Neural cell (in vitro differentiated cells): ENCODE measurements at regions not wholly inside any gene's neighbourhood (a gene's known extent, or its start where the extent isn't known, plus 50 kb on each side); places are given as distances from the start of the nearest gene placed in this dataset.

Source experiments
- H2AFZ ChIP-seq: fragments of 200-600, 300-800 bp; sonication (generic), shearing (Covaris generic); 2 replicates; pipeline ENCODE4 v1.6.0; 2014; ENCODE audit warnings: low read depth, mild to moderate bottlenecking, antibody characterized with exemption, low read length, moderate library complexity
- H3F3A ChIP-seq: fragments of 200-600 bp; shearing (Covaris generic); 2 replicates; pipeline ENCODE4 v1.6.1; 2016; ENCODE audit warnings: mild to moderate bottlenecking, moderate library complexity, mixed read lengths, antibody characterized with exemption, low read length; ENCODE audit not compliant: insufficient read depth, poor library complexity, severe bottlenecking
- H3K27ac ChIP-seq: fragments of 200-600, 300-800 bp; sonication (generic), shearing (Covaris generic); 2 replicates; pipeline ENCODE4 v1.5.1; 2014; ENCODE audit warnings: mild to moderate bottlenecking, low read length, moderate library complexity
- H3K27me3 ChIP-seq: fragments of 300-800, 200-600 bp; sonication (generic), shearing (Covaris generic); 2 replicates; pipeline ENCODE4 v1.6.0; 2014; ENCODE audit warnings: mild to moderate bottlenecking, low read depth, low read length, moderate library complexity; ENCODE audit not compliant: insufficient read depth
- H3K36me3 ChIP-seq: fragments of 300-800, 200-600 bp; sonication (generic), shearing (Covaris generic); 2 replicates; pipeline ENCODE4 v1.5.1; 2014; ENCODE audit warnings: mild to moderate bottlenecking, antibody characterized with exemption, low read length, moderate library complexity; ENCODE audit not compliant: insufficient read depth
- H3K4me2 ChIP-seq: fragments of 300-800, 200-600 bp; sonication (generic), shearing (Covaris generic); 2 replicates; pipeline ENCODE4 v1.6.0; 2014; ENCODE audit warnings: mild to moderate bottlenecking, low read length
- H3K4me3 ChIP-seq: fragments of 300-800, 200-600 bp; sonication (generic), shearing (Covaris generic); 2 replicates; pipeline ENCODE4 v1.5.1; 2014; ENCODE audit warnings: mild to moderate bottlenecking, low read length, moderate library complexity
- H3K79me2 ChIP-seq: fragments of 200-600 bp; shearing (Covaris generic); replicated peaks from 2 replicates; pipeline ENCODE4 v1.6.0; 2014; ENCODE audit warnings: mild to moderate bottlenecking, low read length, moderate library complexity; ENCODE audit not compliant: insufficient read depth
- H3K9ac ChIP-seq: fragments of 300-800, 200-600 bp; sonication (generic), shearing (Covaris generic); 2 replicates; pipeline ENCODE4 v1.6.1; 2016; ENCODE audit warnings: mild to moderate bottlenecking, low read length, mixed read lengths
- H3K9me2 ChIP-seq: fragments of 200-600 bp; shearing (Covaris generic); 2 replicates; pipeline ENCODE4 v1.6.1; 2016; ENCODE audit warnings: mild to moderate bottlenecking, low read length, mixed read lengths; ENCODE audit not compliant: insufficient read depth
- H3K9me3 ChIP-seq: fragments of 200-600, 300-800 bp; sonication (generic), shearing (Covaris generic); 2 replicates; pipeline ENCODE4 v1.6.1; 2016; ENCODE audit warnings: mild to moderate bottlenecking, mixed run types, low read length, moderate library complexity, mixed read lengths
- H4K20me1 ChIP-seq: fragments of 200-600 bp; shearing (Covaris generic); 2 replicates; pipeline ENCODE4 v1.6.1; 2016; ENCODE audit warnings: mild to moderate bottlenecking, mixed run types; ENCODE audit not compliant: insufficient read depth
- EP300 ChIP-seq: fragments of 450-650 bp; conservative IDR thresholded peaks from 2 replicates; pipeline ENCODE4 v1.6.1; 2014; ENCODE audit warnings: antibody characterized with exemption, mild to moderate bottlenecking, moderate library complexity; ENCODE audit not compliant: poor library complexity, severe bottlenecking
- EZH2 ChIP-seq: fragments of 200-600, 300-800 bp; shearing (Covaris generic), sonication (generic); IDR thresholded peaks from 2 replicates; pipeline ENCODE4 v1.6.1; 2014; ENCODE audit warnings: antibody characterized with exemption, low read length, borderline replicate concordance, mild to moderate bottlenecking; ENCODE audit not compliant: insufficient read depth, poor library complexity, severe bottlenecking
- MXI1 ChIP-seq: fragments of 450-650 bp; conservative IDR thresholded peaks from 2 replicates; pipeline ENCODE4 v1.6.1; 2014; ENCODE audit warnings: antibody characterized with exemption, mild to moderate bottlenecking; ENCODE audit not compliant: poor library complexity, severe bottlenecking
- POLR2AphosphoS5 ChIP-seq: IDR thresholded peaks from 2 replicates; pipeline ENCODE4 v1.6.1; 2012
- RAD21 ChIP-seq: fragments of 450-650 bp; conservative IDR thresholded peaks from 2 replicates; pipeline ENCODE4 v1.6.1; 2014; ENCODE audit warnings: antibody characterized with exemption, mild to moderate bottlenecking, moderate library complexity
- SMC3 ChIP-seq: fragments of 450-650 bp; conservative IDR thresholded peaks from 2 replicates; pipeline ENCODE4 v1.6.1; 2014; ENCODE audit warnings: antibody characterized with exemption, mild to moderate bottlenecking, moderate library complexity; ENCODE audit not compliant: poor library complexity
- TAF1 ChIP-seq: IDR thresholded peaks from 2 replicates; pipeline ENCODE4 v1.6.1; 2012; ENCODE audit warnings: low read depth
- TF ChIP-seq, protein P1 (sequence below): fragments of 450-650 bp; IDR thresholded peaks from 2 replicates; pipeline ENCODE4 v1.5.1; 2014; ENCODE audit warnings: antibody characterized with exemption, mild to moderate bottlenecking, moderate library complexity; ENCODE audit not compliant: poor library complexity, severe bottlenecking
- TF ChIP-seq, protein P2 (sequence below): IDR thresholded peaks from 2 replicates; pipeline ENCODE4 v1.6.1; 2012; ENCODE audit warnings: borderline replicate concordance

DNA sequence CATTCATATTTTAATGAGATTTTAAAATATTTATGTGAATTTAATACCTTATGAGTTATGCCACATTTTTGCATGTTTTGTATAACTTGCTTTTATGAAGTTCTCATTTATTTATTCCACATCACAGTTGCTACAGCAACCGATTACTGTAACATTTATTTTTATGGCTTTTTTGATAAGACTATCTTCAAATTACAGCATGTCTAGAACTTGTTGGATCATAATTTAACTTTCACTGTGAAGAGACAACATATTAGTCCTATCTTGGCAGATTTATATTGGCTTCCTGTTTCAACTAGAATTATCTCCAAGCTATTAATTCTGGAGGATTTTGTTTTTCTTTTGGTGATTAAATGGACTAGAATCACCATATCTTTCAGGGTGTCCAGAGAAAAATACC, 793.7 kb upstream of the SLITRK5 start:
- H3K27ac ChIP-seq, result no peak overlapping the region
- no peaks in the 10 kb centered on the region for H3K9me3 ChIP-seq
- no peaks in the 10 kb centered on the region for H3F3A ChIP-seq
- H2AFZ ChIP-seq, result no peak overlapping the region
- no peaks in the 10 kb centered on the region for H3K9me2 ChIP-seq
- H3K9ac ChIP-seq, result no peak overlapping the region
- H3K27me3 ChIP-seq, result no peaks in the 10 kb centered on the region
- H3K4me2 ChIP-seq, result no peak overlapping the region
- no peaks in the 10 kb centered on the region for H3K79me2 ChIP-seq
- no peak overlapping the region for H3K4me3 ChIP-seq
- no peaks in the 10 kb centered on the region for H4K20me1 ChIP-seq
- H3K36me3 ChIP-seq, result no peaks in the 10 kb centered on the region
- no peak for TF ChIP-seq RAD21
- TF ChIP-seq EZH2, result no peak
- TF ChIP-seq EP300, result no peak
- TF ChIP-seq, protein P1, sequence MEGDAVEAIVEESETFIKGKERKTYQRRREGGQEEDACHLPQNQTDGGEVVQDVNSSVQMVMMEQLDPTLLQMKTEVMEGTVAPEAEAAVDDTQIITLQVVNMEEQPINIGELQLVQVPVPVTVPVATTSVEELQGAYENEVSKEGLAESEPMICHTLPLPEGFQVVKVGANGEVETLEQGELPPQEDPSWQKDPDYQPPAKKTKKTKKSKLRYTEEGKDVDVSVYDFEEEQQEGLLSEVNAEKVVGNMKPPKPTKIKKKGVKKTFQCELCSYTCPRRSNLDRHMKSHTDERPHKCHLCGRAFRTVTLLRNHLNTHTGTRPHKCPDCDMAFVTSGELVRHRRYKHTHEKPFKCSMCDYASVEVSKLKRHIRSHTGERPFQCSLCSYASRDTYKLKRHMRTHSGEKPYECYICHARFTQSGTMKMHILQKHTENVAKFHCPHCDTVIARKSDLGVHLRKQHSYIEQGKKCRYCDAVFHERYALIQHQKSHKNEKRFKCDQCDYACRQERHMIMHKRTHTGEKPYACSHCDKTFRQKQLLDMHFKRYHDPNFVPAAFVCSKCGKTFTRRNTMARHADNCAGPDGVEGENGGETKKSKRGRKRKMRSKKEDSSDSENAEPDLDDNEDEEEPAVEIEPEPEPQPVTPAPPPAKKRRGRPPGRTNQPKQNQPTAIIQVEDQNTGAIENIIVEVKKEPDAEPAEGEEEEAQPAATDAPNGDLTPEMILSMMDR, result no peak
- no peak for TF ChIP-seq TAF1

DNA sequence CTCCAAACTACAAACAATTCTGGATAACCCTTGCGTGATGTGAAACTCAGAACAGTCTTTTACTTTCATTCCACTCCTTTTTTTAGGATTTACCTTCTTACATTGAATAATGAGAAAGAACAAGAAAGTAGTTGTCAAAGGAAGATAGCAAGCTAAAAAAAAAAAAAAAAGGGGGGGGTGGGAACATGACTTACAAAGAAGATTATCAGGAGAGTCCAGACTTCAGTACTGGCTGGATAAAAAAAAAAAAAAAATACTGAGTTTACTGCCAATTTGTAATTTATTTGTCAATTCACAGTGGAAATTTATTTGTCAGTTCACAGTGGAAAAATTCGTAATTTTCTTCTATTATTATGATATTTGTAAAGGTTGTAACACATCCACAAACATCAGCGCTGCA, 792.4 kb upstream of the SLITRK5 start:
- no peak for TF ChIP-seq SMC3
- no peak for TF ChIP-seq MXI1
- TF ChIP-seq POLR2AphosphoS5, result no peak
- Histone ChIP-seq H3K4me3 (no peak overlapping the region), H3K9me3 (no peaks in the 10 kb centered on the region)

DNA sequence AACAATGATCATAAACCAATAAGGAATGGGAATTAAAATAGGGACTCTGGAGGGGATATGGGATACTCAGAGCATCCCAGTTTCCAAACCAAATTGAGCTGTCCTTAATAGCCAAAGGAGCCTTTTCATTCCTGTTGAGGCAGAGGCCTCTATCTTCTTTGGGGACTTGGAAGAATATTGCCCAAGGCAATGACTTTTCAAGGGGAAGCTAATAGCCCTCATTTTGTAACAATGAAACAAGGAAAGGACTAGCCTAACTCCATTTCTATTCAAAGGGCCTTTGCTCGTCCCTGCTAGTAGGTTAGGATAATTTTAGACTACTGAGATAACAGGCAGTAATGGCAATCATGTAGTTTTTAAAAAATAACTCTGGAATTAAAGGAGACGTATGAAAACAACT, 789.8 kb upstream of the SLITRK5 start:
- Histone ChIP-seq H2AFZ (no peak overlapping the region), H3K27ac (no peak overlapping the region), H3K27me3 (no peaks in the 10 kb centered on the region), H3K9me3 (no peaks in the 10 kb centered on the region), H3K9ac (no peak overlapping the region), H3K4me2 (no peak overlapping the region), H3F3A (no peaks in the 10 kb centered on the region), H3K4me3 (no peak overlapping the region), H3K9me2 (no peaks in the 10 kb centered on the region), H3K36me3 (no peaks in the 10 kb centered on the region), H4K20me1 (no peaks in the 10 kb centered on the region), H3K79me2 (no peaks in the 10 kb centered on the region)
- TF ChIP-seq SMC3, result no peak
- TF ChIP-seq EP300, result no peak
- TF ChIP-seq MXI1, result no peak

More for the DNA sequence above, 792.4 kb upstream of the SLITRK5 start:
- Histone ChIP-seq H3K27ac (no peak overlapping the region), H2AFZ (no peak overlapping the region), H3K9me2 (no peaks in the 10 kb centered on the region), H3K27me3 (no peaks in the 10 kb centered on the region), H3K36me3 (no peaks in the 10 kb centered on the region), H3K4me2 (no peak overlapping the region), H3K9ac (no peak overlapping the region), H3K79me2 (no peaks in the 10 kb centered on the region), H4K20me1 (no peaks in the 10 kb centered on the region), H3F3A (no peaks in the 10 kb centered on the region)

DNA sequence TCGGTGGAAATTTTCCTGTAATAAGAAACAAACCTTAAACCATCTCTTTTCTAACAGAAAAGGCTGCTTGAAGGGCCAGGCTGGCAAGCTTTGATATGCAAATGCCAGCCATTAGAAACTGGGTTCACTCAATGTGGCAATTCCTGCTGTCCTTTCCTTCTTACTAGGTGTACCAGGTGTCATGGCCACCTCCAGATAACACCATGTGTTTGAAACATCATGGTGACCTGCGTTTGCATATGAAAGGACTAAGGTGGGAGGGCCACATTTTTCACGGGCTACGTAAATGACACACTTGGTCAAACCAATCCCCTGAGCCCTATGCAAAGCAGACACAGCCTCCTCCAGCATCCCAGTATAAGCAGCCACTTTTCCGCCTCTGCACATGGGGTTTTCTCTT, 789.1 kb upstream of the SLITRK5 start:
- Histone ChIP-seq H3K9me3 (no peaks in the 10 kb centered on the region), H3F3A (no peaks in the 10 kb centered on the region), H3K27me3 (no peaks in the 10 kb centered on the region), H3K9me2 (no peaks in the 10 kb centered on the region), H3K9ac (no peak overlapping the region), H2AFZ (no peak overlapping the region), H3K36me3 (no peaks in the 10 kb centered on the region), H3K4me2 (no peak overlapping the region), H4K20me1 (no peaks in the 10 kb centered on the region), H3K27ac (no peak overlapping the region), H3K79me2 (no peaks in the 10 kb centered on the region), H3K4me3 (no peak overlapping the region)
- TF ChIP-seq MXI1, result no peak
- no peak for TF ChIP-seq TAF1
- no peak for TF ChIP-seq RAD21
- TF ChIP-seq POLR2AphosphoS5, result no peak
- TF ChIP-seq, protein P2, sequence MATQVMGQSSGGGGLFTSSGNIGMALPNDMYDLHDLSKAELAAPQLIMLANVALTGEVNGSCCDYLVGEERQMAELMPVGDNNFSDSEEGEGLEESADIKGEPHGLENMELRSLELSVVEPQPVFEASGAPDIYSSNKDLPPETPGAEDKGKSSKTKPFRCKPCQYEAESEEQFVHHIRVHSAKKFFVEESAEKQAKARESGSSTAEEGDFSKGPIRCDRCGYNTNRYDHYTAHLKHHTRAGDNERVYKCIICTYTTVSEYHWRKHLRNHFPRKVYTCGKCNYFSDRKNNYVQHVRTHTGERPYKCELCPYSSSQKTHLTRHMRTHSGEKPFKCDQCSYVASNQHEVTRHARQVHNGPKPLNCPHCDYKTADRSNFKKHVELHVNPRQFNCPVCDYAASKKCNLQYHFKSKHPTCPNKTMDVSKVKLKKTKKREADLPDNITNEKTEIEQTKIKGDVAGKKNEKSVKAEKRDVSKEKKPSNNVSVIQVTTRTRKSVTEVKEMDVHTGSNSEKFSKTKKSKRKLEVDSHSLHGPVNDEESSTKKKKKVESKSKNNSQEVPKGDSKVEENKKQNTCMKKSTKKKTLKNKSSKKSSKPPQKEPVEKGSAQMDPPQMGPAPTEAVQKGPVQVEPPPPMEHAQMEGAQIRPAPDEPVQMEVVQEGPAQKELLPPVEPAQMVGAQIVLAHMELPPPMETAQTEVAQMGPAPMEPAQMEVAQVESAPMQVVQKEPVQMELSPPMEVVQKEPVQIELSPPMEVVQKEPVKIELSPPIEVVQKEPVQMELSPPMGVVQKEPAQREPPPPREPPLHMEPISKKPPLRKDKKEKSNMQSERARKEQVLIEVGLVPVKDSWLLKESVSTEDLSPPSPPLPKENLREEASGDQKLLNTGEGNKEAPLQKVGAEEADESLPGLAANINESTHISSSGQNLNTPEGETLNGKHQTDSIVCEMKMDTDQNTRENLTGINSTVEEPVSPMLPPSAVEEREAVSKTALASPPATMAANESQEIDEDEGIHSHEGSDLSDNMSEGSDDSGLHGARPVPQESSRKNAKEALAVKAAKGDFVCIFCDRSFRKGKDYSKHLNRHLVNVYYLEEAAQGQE, result no peak
- TF ChIP-seq, protein P1, result no peak
- no peak for TF ChIP-seq SMC3
- no peak for TF ChIP-seq EP300
- no peak for TF ChIP-seq EZH2
